H4 (cell line): ENCODE measurements at regions not wholly inside any gene's neighbourhood (a gene's known extent, or its start where the extent isn't known, plus 50 kb on each side); places are given as distances from the start of the nearest gene placed in this dataset.
A peak's percentile ranks its signal among the peaks of the same experiment; 100 is the strongest.
"Not testable (repeated sequence)": the region's sequence is repeated elsewhere in the genome, so short reads cannot be mapped to it uniquely, and the experiment has no call there.

ENCODE experiments used
- DNase-seq: peaks from one replicate; pipeline ENCODE4 v3.0.0-alpha.2; 2015; ENCODE audit warnings: low spot score

DNA sequence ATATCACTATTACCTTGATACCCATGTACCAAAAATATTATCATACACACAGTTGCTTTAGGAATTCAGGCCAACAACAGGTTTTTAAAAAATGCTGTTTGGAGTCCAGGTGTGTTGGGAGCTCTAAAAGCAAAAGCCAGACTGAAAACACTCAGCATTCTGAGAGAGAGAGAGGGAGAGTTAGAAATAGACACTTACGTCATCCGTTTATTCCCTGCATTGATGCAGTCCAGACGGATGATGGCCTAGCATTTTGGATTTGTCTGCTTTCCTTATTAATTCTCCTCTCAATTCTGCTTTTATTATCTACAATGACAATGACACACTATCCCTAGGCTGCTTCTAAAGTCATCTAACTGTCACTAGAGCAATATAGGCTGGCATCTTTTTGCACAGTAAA is 358.3 kb upstream of the BOD1L1 start:
- peak; percentile 20 for DNase-seq

DNA sequence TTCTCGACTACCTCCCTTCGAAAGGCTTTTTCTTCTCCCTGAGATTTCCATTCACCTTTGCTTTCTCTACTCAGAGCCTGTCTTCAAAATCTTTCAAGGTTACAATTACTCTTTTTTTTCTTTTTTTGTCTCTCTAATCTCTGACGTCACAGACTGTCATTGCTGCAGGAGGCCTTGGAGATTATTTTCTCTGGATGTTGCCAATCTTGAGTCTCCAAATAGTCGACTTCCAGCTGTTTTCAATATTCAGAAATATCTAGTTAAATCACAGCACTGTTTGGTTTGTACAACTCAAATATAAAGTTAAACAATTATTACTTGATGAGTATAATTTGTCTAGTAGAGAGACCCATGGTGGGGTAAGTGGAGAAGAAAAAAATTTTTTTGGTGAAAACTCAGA is 359.0 kb upstream of the BOD1L1 start:
- no peak for DNase-seq

DNA sequence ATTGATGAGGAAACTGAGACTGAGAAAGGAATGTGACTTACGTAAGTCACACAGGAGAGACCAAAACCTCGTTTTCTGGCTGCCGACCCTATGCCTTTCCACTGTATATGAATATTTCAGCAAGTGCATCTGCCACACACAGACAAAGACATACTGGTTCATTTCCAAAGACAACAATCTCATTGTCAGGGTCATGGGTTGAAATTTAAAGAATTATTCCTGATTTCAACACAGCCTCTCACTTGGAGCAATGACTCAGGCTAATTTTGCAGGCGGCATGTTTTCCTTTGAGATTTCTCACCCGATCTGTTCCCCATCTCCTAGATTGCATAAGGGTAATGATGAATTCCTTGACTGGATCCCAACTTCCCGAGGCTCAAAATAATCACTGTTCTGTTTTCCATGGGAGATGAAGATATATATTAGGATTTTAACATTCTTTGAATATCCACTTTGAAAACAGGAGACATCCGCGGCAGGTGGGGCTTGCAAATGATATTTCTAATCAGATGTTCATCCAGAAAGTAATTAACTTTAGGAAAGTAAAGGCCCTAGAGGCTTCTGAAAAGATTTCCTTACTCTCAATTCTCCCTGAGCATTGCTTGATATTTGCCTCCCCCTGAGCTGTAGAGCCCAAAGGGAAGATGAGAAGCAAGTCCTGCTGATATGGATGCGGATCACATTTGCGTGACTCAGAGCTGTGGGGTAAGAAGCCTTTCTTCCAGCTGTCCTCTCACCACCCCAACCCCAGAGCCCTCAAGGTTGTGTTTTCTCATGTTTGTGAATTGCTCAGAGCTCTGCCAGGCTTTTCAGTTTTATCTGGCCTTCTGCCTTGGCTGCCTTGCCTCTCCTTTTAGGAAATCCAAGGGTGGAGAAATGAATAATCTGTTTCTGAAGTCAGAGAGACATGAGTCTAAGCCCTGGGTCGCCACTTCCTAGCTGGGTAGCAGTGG is 361.1 kb upstream of the BOD1L1 start:
- DNase-seq, result peak; percentile 79

DNA sequence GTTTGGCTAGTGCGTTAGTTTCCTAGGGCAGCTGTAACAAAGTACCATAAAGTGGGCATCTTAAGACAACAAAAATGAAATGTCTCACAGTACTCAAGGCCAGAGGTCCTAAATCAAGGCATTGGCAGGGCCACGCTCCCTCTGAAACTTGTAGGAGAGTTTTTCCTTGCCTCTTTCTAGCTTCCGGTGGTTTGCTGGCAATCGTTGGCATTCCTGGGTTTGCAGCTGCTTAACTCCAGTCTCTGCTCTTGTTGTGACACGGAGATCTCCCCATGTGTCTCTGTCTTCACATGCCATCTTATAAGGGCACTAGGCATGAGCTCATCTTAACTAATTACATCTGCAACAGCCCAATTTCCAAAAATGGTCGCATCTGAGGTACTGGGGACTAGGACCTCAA is 362.0 kb upstream of the BOD1L1 start:
- peak; percentile 67 for DNase-seq

DNA sequence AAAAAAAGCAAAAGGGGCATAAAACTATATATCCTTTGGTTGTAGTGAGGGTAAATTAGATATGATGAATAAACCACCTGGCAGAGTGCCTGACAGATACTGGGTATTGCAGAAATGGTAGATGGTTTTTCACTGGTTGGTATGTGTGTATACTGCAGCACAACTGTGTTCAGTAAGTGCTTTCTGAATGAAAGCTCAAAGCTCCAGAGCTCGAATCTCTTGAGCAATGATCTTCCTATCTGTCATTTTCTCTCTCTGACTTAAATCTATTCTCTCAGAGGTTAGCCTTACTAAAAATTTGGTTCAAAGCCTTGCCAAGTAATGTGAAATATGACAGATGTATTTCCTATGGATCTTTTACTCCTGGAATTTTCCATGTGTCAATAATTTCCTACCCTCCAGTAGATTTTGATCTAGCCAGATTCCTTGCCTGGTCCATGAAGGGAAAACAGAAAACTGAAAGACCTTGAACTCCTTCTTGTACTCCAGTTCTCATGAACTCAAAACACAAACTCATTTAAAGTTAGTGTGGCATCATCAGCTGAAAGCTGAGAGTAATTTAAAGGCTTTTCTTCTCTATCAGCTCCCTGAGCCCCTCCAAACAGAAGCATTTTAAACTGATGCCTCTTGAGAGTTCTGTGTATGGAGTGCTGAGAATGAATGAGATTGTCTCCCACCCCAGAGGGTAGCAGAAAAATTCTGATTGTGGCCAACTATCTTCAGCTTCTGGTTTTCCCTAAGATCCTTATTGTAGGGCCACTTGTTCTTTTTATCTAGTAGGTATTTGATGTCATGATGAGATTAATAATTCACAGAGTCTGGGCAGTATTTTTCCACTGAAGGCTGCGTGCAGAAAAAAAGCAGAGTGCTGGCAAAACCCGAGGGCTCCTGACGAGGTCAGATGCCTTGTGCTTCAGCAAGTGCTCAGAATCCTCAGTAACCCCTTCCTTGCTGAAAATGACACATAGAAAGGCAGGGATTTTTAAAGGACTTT is 363.4 kb upstream of the BOD1L1 start:
- DNase-seq, result no peak

DNA sequence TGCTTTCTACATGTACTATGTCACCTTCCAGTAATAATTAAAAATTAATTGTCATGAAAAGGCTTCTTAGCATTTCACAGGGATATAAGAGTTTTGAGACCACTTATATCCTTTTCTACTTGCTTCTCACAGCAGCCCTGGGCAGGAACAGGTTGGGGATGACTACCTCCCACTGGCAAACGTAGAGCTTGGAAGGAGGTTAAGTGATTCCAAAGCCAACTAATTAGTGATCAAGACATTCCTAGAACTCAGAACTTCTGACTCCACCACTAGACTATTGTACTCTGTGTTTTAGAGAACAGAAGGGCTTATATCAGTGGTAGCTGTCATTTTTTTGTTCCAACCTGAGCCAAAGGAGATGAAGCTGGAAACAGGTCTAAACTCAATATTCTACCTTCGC is 364.5 kb upstream of the BOD1L1 start:
- no peak for DNase-seq

DNA sequence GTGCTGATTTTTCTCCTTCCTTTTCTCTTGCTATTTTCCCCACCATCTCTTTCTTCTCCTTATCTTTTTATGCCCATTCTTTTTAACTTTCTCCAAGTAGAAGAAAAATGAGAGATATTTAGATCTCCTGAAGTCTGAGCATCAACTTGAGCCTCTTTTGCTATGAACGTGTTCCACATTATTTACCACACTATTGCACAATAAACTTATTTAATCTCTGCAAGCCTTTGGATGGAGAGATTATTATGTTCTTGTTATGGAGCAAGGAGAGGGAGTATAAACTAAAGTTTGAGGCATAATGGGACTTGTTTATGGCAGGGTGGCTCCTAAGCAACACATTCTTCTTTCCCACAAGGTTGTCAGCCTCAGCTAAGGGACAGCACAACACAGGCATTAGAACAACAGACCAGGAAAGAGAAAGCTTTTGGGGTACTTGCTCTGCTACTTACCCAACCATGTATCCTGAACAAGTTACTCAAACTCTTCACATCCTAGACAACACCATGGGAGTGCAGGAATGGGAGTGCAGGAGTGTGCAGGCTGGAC is 365.5 kb upstream of the BOD1L1 start:
- peak; percentile 27 for DNase-seq

DNA sequence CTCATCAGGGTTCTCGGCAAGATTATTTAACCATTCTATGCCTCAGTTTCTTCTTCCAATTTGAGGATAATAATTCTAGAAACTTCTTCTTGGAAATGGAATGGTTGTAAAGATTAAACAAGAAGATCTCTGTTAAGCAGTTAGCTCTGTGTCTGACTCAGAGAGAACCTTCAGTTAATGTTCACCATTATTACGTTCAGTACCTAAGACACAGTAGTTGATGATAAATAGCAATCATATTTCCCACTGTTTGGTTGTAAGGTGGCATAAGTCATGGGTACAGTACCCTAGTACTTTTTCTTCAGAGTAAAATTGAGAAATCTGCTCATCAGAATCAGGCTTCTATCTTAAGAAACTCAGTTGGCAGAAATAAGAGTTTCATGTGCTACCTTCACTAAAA is 366.5 kb upstream of the BOD1L1 start:
- DNase-seq, result no peak

DNA sequence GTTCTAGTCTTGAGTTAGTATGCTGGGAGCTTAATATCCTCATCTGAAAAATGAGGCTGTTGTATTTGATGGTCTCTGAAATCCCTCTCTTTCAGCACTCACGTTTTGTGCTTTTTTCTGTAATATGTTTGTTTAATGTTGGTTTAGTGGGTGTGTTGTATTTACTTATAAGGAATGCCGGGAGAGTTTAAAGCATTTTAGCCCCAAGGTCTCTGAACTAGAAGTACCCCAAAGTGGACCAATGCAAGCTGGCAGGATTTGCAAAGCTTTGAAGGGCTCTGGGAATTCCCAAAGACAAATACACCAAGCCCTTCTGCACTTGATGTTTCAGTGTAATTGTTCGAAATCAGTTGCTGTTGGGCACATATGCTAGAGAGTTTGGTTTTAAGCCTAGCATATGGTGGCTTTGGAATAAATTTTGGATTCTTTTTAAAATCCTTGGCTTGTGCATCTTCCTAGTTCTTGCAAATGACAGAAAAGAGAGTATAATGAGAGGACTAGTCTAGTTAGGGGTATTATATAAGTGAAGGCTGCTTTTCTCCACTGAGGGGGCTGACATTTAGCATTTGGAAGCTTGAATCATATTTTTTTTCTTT is 371.4 kb upstream of the BOD1L1 start:
- DNase-seq, result no peak

DNA sequence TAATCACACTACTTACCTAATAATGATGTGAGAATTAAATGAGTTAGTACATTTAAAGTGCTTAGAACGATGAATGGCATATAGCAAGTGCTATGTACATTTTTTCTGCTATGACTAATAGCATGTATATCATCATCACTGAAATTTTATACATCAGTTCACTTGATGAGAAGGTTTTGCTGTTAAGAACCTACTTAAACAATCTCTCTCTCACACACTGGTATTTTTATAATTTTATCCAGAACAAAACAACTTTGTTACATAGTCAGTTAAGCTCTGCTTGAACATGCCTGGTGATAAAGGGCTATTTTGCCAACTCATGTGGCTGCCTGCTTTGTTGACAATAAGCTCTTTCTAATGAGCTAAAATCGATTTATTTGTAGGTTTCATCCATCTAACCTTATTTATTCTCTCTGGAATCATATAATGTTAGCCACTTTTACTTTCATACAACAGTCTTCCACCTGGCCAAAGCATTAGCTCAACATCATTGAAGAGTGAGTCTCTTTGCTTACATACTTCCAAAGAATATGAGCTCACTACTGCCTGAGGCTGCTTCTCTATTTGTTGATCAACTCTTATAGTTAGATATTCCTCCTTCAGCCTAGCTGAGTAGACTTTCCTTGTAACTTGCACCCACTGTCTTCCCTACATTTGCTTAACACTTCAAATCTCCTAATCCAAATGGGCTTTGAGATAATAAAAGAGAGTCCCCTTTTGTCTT is 372.7 kb upstream of the BOD1L1 start:
- no peak for DNase-seq

DNA sequence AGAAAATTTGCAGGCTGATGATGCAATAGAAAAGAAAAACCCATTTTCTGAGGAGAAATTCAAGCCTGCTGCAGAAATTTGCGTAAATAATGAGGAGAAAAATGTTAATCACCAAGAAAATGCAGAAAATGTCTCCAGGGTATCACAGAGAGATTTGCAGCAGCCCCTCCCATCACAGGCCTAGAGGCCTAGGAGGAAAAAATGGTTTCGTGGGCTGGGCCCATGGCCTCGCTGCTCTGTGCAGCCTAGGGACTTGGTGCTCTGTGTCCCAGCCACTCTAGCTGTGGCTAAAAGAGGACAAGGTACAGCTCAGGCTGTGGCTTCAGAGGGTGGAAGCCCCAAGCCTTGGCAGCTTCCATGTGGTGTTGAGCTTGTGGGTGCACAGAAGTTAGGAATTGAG is 374.8 kb upstream of the BOD1L1 start:
- DNase-seq, result not testable (repeated sequence)

DNA sequence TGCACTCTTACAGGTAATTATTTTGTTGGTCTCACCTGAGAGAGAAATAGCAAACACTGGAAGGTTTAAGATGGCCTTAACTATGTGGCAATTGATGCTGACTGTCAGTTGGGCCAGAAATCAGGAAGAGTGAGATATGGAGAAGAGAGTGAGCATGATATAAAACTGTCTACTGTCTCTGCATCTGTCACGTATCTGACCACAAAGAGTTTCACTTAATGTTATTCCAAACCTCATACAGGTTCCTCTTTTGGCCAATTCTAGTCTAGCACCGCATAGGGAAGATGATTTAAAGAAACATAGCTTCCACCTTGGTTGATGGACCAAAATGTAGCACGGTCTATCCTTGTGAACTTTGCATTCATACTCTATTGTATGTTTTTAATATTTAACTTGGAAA is 381.0 kb upstream of the BOD1L1 start:
- DNase-seq, result no peak

DNA sequence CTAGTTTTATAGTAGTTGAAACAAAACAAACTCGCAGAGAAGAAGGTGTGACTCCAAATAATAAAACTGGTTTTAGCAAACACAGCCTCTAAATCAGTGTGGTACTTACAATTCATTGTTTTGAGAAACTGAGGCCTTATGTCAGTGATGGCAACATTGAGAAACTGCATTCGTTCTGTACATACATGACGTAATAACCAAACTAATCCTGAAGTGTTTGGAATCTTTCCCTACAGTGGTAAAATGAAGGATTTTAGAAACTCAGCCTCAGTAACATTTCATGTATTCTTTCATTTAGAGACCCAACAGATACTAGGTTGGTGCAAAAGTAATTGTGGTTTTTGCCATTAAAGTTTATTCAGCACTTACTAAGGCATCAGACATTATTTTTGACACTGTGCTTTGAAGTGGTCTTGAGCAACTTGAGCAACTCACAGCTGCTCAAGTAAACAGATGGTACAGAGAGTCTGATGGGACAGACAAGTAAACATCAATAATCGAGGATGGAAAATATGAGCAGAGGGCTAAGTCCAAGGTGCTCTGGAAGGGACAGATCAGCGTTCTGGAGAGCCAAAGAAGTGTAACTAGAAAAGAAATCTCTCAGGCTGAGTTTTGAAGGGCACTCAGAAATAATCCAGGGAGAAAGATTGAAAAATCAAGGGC is 390.8 kb upstream of the BOD1L1 start:
- no peak for DNase-seq

DNA sequence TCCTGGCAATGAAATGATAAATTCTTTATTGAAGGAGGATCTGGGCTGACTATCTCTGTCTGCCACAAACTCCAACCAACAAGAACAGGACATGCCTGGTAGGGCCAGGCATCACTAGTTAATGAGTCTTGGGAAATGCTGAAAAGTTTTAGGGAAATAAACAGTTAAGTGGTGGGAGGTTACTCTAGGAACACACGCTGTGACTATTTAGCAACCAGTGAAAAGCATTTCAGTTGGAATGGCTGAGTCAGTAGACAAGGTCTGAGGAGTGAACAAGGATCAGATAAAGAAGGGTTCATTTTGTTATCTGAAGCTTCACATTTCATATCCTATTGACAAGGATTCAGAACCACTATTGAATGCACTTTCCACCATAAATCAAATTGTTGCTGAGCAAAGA is 394.9 kb upstream of the BOD1L1 start:
- DNase-seq, result no peak

DNA sequence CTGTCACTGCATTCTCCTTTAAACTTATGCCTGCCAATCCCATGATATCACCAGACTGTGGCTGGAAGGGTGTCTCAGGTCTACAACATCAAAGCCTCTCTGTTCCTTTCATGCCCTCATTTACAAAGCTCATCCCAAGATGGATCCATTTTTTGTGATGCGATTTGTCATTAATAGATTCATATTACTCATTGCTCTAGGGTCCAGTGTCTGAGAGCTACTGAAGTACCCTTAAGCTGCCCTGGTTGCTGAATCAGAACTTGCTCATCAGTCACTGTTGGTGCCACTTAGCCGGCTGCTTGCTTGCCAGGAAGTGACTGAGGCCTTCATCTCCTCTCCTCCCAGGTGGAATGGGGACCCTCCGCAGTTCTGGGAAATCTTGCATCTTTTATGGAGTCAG is 395.5 kb upstream of the BOD1L1 start:
- no peak for DNase-seq

DNA sequence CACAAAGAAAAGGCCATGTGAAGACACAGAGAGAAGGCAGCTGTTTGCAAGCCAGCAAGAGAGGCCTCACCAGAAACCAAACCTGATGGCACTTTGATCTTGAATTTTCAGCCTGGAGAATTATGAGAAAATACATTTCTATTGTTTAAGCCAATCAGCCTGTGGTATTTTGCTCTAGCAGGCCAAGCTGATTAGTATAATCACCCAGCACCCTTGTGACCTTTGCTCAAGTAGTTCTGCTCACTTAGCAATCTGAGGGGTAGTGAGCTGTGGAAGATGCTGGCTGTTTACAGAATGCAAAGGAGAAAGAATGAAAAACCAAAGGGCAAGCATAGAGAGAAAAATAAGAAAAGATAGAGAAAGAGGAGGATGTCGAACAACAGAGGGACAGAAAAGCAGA is 396.4 kb upstream of the BOD1L1 start:
- no peak for DNase-seq

DNA sequence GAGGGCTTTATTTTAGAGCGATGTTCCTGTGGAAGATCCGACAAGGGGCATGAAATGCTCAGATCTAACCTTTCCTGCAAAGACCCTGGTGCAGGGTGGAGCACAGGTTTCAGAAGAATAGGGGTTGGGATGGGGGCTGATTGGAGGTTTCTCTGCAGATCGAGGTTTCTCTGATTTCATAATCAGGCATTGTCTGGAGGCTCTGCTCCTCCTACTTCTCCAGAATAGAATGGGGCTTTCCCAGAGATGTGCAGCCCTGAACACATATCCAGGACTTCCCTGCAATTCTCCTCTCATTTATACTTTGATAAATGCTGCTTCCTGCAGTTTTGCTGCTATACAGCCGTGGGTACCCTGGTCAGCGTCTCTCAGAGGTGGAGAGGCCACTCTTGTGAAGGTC is 397.6 kb upstream of the BOD1L1 start:
- DNase-seq, result no peak

DNA sequence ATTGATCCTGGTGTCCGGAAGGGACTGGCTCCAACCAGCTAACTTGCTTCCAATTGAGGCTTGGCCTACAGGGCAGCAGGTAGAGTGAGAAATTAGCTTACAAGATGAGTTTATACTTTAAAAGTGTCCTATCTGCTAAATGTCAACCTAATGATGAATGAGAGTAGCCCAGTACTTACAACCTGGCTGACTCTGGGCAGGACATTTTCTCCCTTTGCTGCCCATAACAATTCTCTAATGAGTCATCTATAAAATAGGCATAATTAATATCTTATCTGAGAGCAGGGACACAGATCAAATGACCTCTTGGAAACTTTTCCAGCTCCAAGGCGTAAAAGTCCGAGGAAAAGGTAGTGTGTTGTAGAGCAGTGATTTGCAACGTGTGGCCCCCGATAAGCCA is 398.4 kb upstream of the BOD1L1 start:
- DNase-seq, result no peak

DNA sequence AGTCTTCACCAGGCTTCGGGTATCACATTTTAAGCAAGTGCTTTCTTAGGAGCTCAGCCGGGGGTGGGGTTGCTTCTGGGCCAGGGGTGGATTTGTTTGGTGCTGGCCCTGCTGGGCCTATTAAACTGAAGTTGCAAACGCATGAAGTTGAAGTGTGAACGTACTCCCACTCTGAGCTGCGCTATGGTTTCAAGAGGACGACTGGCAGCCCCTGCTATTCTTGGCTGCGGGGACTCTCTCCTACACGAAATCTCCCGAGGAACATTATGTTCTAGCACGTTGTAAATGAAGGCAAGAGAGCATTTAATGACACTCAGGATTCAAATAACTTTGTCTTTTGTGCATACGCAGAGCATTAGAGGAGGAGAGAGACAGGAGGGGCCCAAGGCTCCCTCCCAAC is 401.3 kb upstream of the BOD1L1 start:
- DNase-seq, result no peak

DNA sequence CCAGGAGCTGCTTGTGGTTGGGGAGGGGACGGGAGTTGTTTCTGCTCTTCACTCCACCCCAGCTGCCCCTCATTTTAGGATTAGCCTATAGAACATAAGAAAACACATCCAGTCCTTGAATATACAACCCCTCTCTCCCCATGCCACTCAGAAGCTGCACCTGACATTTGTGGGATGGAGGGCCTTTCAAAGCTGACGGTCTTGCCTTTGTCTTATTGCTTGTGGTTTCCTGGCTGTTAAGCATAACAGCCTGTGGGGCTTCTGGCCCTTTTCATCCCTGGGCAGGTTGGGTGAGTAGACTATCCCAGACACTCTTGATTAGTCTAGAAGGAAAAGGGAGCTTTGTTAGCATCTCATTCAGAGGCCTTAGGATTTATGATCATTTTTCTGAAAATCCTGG is 407.6 kb upstream of the BOD1L1 start:
- DNase-seq, result no peak

DNA sequence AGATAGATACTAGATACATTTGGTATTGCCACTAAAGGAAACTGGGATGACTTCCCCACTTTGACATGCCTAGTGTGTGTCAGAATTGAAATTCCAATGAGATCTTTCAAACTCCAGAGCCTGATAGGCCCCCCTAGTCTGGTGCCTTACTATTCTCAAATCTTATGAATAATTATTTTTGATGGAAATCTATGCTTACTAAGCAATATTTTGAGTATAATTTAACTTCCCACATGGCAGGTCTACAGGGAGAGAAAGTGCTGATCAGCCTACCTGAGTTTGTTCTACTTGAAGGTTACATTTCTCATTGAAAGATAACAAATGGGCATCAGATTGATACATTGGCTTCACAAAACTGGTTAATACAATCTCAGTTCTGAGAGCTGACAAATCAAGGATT is 415.7 kb upstream of the BOD1L1 start:
- no peak for DNase-seq
